Lower lobe of right lung (tissue), 2 donors: ENCODE measurements at regions not wholly inside any gene's neighbourhood (a gene's known extent, or its start where the extent isn't known, plus 50 kb on each side); places are given as distances from the start of the nearest gene placed in this dataset.

ENCODE experiments used
- ATAC-seq, 2 donors: fragments of 200-7000 bp; cut with Tn5 transposase; one replicate each; pipeline ENCODE4 v1.9.1; 2020 to 2022; ENCODE audit warnings: mild to moderate bottlenecking in 2 of 2, moderate library complexity in 2 of 2
- DNase-seq: peaks from one replicate; pipeline ENCODE4 v3.0.0-alpha.2; 2020
- H3K27ac ChIP-seq: fragments of 200-600 bp; one replicate; pipeline ENCODE4 v1.8.0; 2022
- H3K27me3 ChIP-seq: fragments of 200-600 bp; one replicate; pipeline ENCODE4 v1.8.0; 2022; ENCODE audit warnings: low read depth
- H3K36me3 ChIP-seq: fragments of 200-600 bp; one replicate; pipeline ENCODE4 v1.8.0; 2022; ENCODE audit warnings: mild to moderate bottlenecking
- H3K4me1 ChIP-seq: fragments of 200-600 bp; one replicate; pipeline ENCODE4 v1.8.0; 2022
- H3K4me3 ChIP-seq: fragments of 200-600 bp; one replicate; pipeline ENCODE4 v1.8.0; 2022; ENCODE audit warnings: mild to moderate bottlenecking
- H3K9me3 ChIP-seq: fragments of 200-600 bp; one replicate; pipeline ENCODE4 v1.8.0; 2022
- CTCF ChIP-seq: fragments of 200-600 bp; IDR thresholded peaks from one replicate; pipeline ENCODE4 v1.8.0; 2022; ENCODE audit warnings: antibody characterized with exemption, mild to moderate bottlenecking
- intact Hi-C: fragments of 100-400 bp; cut with DNase I; formaldehyde crosslinking; loops from one replicate; pipeline ENCODE4 v1.11.0; 2022
- donor health status: DM: no; HTN: yes; CAD: no; lungs with severe emphysema.

- no peak for TF ChIP-seq CTCF
- ATAC-seq = no peak
- Histone ChIP-seq H3K4me1 (no peaks in the 10 kb centered on the region), H3K27me3 (no peaks in the 10 kb centered on the region), H3K9me3 (no peaks in the 10 kb centered on the region), H3K36me3 (no peaks in the 10 kb centered on the region), H3K27ac (no peak overlapping the region), H3K4me3 (no peak overlapping the region)
- intact Hi-C loops = no loop called here
- no peak for DNase-seq
Measured at GRCh38 chrX:124984140-124984813, 335.4 kb upstream of the TEX13C start.

GRCh38 chrX:124986284-124986683, 333.4 kb upstream of the TEX13C start:
- no peaks in the 10 kb centered on the region for H3K9me3 ChIP-seq
- DNase-seq = no peak
- intact Hi-C loops = no loop called here
- no peak for ATAC-seq
- no peaks in the 10 kb centered on the region for H3K27me3 ChIP-seq
- H3K36me3 ChIP-seq = no peaks in the 10 kb centered on the region
- no peak overlapping the region for H3K27ac ChIP-seq
- H3K4me3 ChIP-seq = no peak overlapping the region
- no peaks in the 10 kb centered on the region for H3K4me1 ChIP-seq
- TF ChIP-seq CTCF = no peak

GRCh38 chrX:124993735-124994134, 325.9 kb upstream of the TEX13C start:
- no peaks in the 10 kb centered on the region for H3K9me3 ChIP-seq
- H3K4me1 ChIP-seq = no peaks in the 10 kb centered on the region
- no peaks in the 10 kb centered on the region for H3K36me3 ChIP-seq
- no peak overlapping the region for H3K4me3 ChIP-seq
- H3K27ac ChIP-seq = no peak overlapping the region
- ATAC-seq = no peak
- H3K27me3 ChIP-seq = no peaks in the 10 kb centered on the region
- TF ChIP-seq CTCF = no peak
- intact Hi-C loops = no loop called here
- no peak for DNase-seq

- ATAC-seq (no peak), DNase-seq (no peak)
- H3K9me3 ChIP-seq = no peaks in the 10 kb centered on the region
- no peak overlapping the region for H3K4me3 ChIP-seq
- intact Hi-C loops = no loop called here
- no peak overlapping the region for H3K27ac ChIP-seq
- no peaks in the 10 kb centered on the region for H3K27me3 ChIP-seq
- H3K4me1 ChIP-seq = no peaks in the 10 kb centered on the region
- H3K36me3 ChIP-seq = no peaks in the 10 kb centered on the region
- TF ChIP-seq CTCF = no peak
Measured at GRCh38 chrX:124994404-124994803, 325.3 kb upstream of the TEX13C start.

GRCh38 chrX:125003746-125004446, 315.8 kb upstream of the TEX13C start:
- no peaks in the 10 kb centered on the region for H3K9me3 ChIP-seq
- ATAC-seq (no peak), DNase-seq (no peak)
- H3K4me3 ChIP-seq = no peak overlapping the region
- intact Hi-C loops = no loop called here
- no peaks in the 10 kb centered on the region for H3K27me3 ChIP-seq
- H3K36me3 ChIP-seq = no peaks in the 10 kb centered on the region
- TF ChIP-seq CTCF = no peak
- no peak overlapping the region for H3K27ac ChIP-seq
- H3K4me1 ChIP-seq = no peaks in the 10 kb centered on the region
